ENCODE measurements at regions not wholly inside any gene's neighbourhood (a gene's known extent, or its start where the extent isn't known, plus 50 kb on each side); places are given as distances from the start of the nearest gene placed in this dataset.
"Not testable (repeated sequence)": the region's sequence is repeated elsewhere in the genome, so short reads cannot be mapped to it uniquely, and the experiment has no call there.

GRCh38 chr2:61774351-61774750 is 79.5 kb downstream of the FAM161A start:
- no peak for DNase-seq (ENCODE audit: low spot score)

- no peak for DNase-seq (ENCODE audit: low spot score)
Measured at GRCh38 chr2:61771904-61772845, 81.7 kb downstream of the FAM161A start.

GRCh38 chr2:61770746-61771145 is 83.1 kb downstream of the FAM161A start:
- no peak for DNase-seq (ENCODE audit: low spot score)

- DNase-seq (ENCODE audit: low spot score): no peak
Measured at GRCh38 chr2:61770298-61770697, 83.6 kb downstream of the FAM161A start.

GRCh38 chr2:61769093-61769675 is 84.7 kb downstream of the FAM161A start:
- no peak for DNase-seq (ENCODE audit: low spot score)

- peak; percentile 99 for DNase-seq (ENCODE audit: low spot score)
Measured at GRCh38 chr2:61764035-61764800, 89.6 kb downstream of the FAM161A start.

- DNase-seq (ENCODE audit: low spot score): peak; percentile 85
Measured at GRCh38 chr2:61763605-61764034, 90.2 kb downstream of the FAM161A start.

GRCh38 chr2:61762292-61762691 is 91.6 kb downstream of the FAM161A start:
- DNase-seq (ENCODE audit: low spot score): no peak

GRCh38 chr2:61759718-61760117 is 94.1 kb downstream of the FAM161A start:
- no peak for DNase-seq (ENCODE audit: low spot score)

- no peak for DNase-seq (ENCODE audit: low spot score)
Measured at GRCh38 chr2:61759005-61759404, 94.9 kb downstream of the FAM161A start.

GRCh38 chr2:61758159-61758558 is 95.7 kb downstream of the FAM161A start:
- no peak for DNase-seq (ENCODE audit: low spot score)

- DNase-seq (ENCODE audit: low spot score): no peak
Measured at GRCh38 chr2:61753512-61753911, 100.3 kb downstream of the FAM161A start.

GRCh38 chr2:61750624-61751023 is 103.2 kb downstream of the FAM161A start:
- no peak for DNase-seq (ENCODE audit: low spot score)

- no peak for DNase-seq (ENCODE audit: low spot score)
Measured at GRCh38 chr2:61742955-61743354, 110.9 kb downstream of the FAM161A start.

- DNase-seq (ENCODE audit: low spot score): no peak
Measured at GRCh38 chr2:61737841-61738240, 116.0 kb downstream of the FAM161A start.

GRCh38 chr2:61736953-61737352 is 116.9 kb downstream of the FAM161A start:
- DNase-seq (ENCODE audit: low spot score): no peak

GRCh38 chr2:61733563-61733962 is 120.3 kb downstream of the FAM161A start:
- no peak for DNase-seq (ENCODE audit: low spot score)

- DNase-seq (ENCODE audit: low spot score): no peak
Measured at GRCh38 chr2:61732787-61733186, 121.1 kb downstream of the FAM161A start.

- DNase-seq (ENCODE audit: low spot score): no peak
Measured at GRCh38 chr2:61727746-61728145, 126.1 kb downstream of the FAM161A start.

- DNase-seq (ENCODE audit: low spot score): no peak
Measured at GRCh38 chr2:61726456-61727209, 127.2 kb downstream of the FAM161A start.

- DNase-seq (ENCODE audit: low spot score): not testable (repeated sequence)
Measured at GRCh38 chr2:61723364-61723763, 130.5 kb downstream of the FAM161A start.

- DNase-seq (ENCODE audit: low spot score): no peak
Measured at GRCh38 chr2:61722800-61723199, 131.1 kb downstream of the FAM161A start.
